ENCODE measurements at regions not wholly inside any gene's neighbourhood (a gene's known extent, or its start where the extent isn't known, plus 50 kb on each side); places are given as distances from the start of the nearest gene placed in this dataset.

GRCh38 chr4:78684325-78685079 is 91.6 kb upstream of the BMP2K start (continued):
- no peak for TF ChIP-seq HINFP (CRISPR knock-in tag; IDR thresholded peaks at IDR 0.05; ENCODE audit: low read depth)

GRCh38 chr4:78687818-78688217 is 88.3 kb upstream of the BMP2K start:
- ChIA-PET POLR2A (no interaction called here), CTCF (ENCODE audit: low intra/inter-chr PET ratio, low total read pairs) (no interaction called here)
- Histone ChIP-seq H3K4me1 (ENCODE audit: insufficient read depth, low read length) (no peaks in the 10 kb centered on the region), H3K27me3 (ENCODE audit: control insufficient read depth in 1 of 2, insufficient read depth in 2 of 2, low read length in 2 of 2) (no peaks in the 10 kb centered on the region), H3K79me2 (ENCODE audit: insufficient read depth, low read length) (no peaks in the 10 kb centered on the region), H3K9me3 (ENCODE audit: low read length) (no peaks in the 10 kb centered on the region), H3K4me2 (ENCODE audit: low read depth, low read length) (no peak overlapping the region), H4K20me1 (ENCODE audit: insufficient read depth, low read length) (no peaks in the 10 kb centered on the region), H3K9ac (ENCODE audit: insufficient read depth, low read depth, low read length) (no peak overlapping the region), H2AFZ (ENCODE audit: low read length) (no peak overlapping the region), H3K27ac (ENCODE audit: extremely low read length, insufficient read depth, low read length) (no peak overlapping the region), H3K36me3 (replicated peaks in 1 of 2; ENCODE audit: control insufficient read depth in 1 of 2, insufficient read depth in 2 of 2, low read length in 2 of 2) (no peaks in the 10 kb centered on the region), H3K4me3 (replicated peaks in 1 of 3; ENCODE audit: insufficient read depth in 1 of 3, low read depth in 2 of 3, low read length in 3 of 3) (no peak overlapping the region)
- in situ Hi-C loops (cut with HindIII; ENCODE audit: extremely low pct_ligation_motif_present, low pct_unique_long_range_greater_than_20kb) (no loop called here), intact Hi-C loops (cut with micrococcal nuclease; ENCODE audit: unreplicated experiment) (no loop called here)
- FAIRE-seq (no peak), ATAC-seq (no peak), DNase-seq (ENCODE audit: low spot score) (no peak)
- BruUV-seq (replicated peaks), result no TSS peak
- 39% methylated on average over 3 of the region's 3 CpGs for WGBS (ENCODE audit: low lambda C conversion rate)
- no peak for TF ChIP-seq ZNF124 (CRISPR knock-in tag; IDR thresholded peaks at IDR 0.05)
- no peak for TF ChIP-seq ZNF234 (CRISPR knock-in tag; conservative IDR thresholded peaks at IDR 0.05)
- no peak for TF ChIP-seq TEAD3 (CRISPR knock-in tag; optimal IDR thresholded peaks at IDR 0.05; ENCODE audit: borderline replicate concordance)
- no peak for TF ChIP-seq ZNF343 (CRISPR knock-in tag; IDR thresholded peaks at IDR 0.05)
- TF ChIP-seq DBP (CRISPR knock-in tag; IDR thresholded peaks at IDR 0.05; ENCODE audit: not compliant biosample characterization), result no peak
- TF ChIP-seq SOX5 (CRISPR knock-in tag; IDR thresholded peaks at IDR 0.05; ENCODE audit: borderline replicate concordance), result no peak
- TF ChIP-seq ZNF605 (CRISPR knock-in tag; IDR thresholded peaks at IDR 0.05), result no peak
- TF ChIP-seq ZNF484 (CRISPR knock-in tag; IDR thresholded peaks at IDR 0.05; ENCODE audit: borderline replicate concordance, low read depth), result no peak
- TF ChIP-seq PRDM4 (CRISPR knock-in tag; IDR thresholded peaks at IDR 0.05; ENCODE audit: borderline replicate concordance), result no peak
- TF ChIP-seq USF2 (IDR thresholded peaks at IDR 0.05; ENCODE audit: low read depth, low read length), result no peak
- TF ChIP-seq USF2 (CRISPR knock-in tag; IDR thresholded peaks at IDR 0.05; ENCODE audit: borderline replicate concordance), result no peak
- TF ChIP-seq ZNF414 (CRISPR knock-in tag; IDR thresholded peaks at IDR 0.05), result no peak
- no peak for TF ChIP-seq TBL1XR1 (IDR thresholded peaks at IDR 0.05; ENCODE audit: borderline replicate concordance, low read length, partially characterized antibody)
- TF ChIP-seq ZFY (CRISPR knock-in tag; IDR thresholded peaks at IDR 0.05), result no peak
- TF ChIP-seq BRCA1 (CRISPR knock-in tag; IDR thresholded peaks at IDR 0.05), result no peak

Data from HepG2 (cell line).